ENCODE measurements at regions not wholly inside any gene's neighbourhood (a gene's known extent, or its start where the extent isn't known, plus 50 kb on each side); places are given as distances from the start of the nearest gene placed in this dataset.

- 93 to 94% methylated on average over 3 of the region's 3 CpGs for WGBS, 2 donors
- Histone ChIP-seq H3K9me3 (no peaks in the 10 kb centered on the region), H3K27ac (no peak overlapping the region)
Observed at GRCh38 chr2:156841321-156841720, 405.1 kb downstream of the GPD2 start.

GRCh38 chr2:156845806-156846558, 409.8 kb downstream of the GPD2 start:
- WGBS, 2 donors: 51 to 64% methylated on average over 4 of the region's 4 CpGs
- no peak for DNase-seq (ENCODE audit: low spot score in 2 of 2)
- no peak overlapping the region for H3K4me3 ChIP-seq
- no peaks in the 10 kb centered on the region for H3K4me1 ChIP-seq
- H3K27me3 ChIP-seq: no peaks in the 10 kb centered on the region
- no peak for TF ChIP-seq POLR2A (IDR thresholded peaks at IDR 0.05)
- H3K36me3 ChIP-seq: no peaks in the 10 kb centered on the region
- H3K9me3 ChIP-seq: no peaks in the 10 kb centered on the region
- H3K27ac ChIP-seq: no peak overlapping the region

More at GRCh38 chr2:156841321-156841720, 405.1 kb downstream of the GPD2 start:
- DNase-seq (ENCODE audit: low spot score in 2 of 2): no peak
- TF ChIP-seq CTCF (IDR thresholded peaks at IDR 0.05): no peak
- no peak for TF ChIP-seq EP300 (IDR thresholded peaks at IDR 0.05)
- no peak for TF ChIP-seq POLR2A (IDR thresholded peaks at IDR 0.05)
- H3K4me3 ChIP-seq: no peak overlapping the region
- no peaks in the 10 kb centered on the region for H3K36me3 ChIP-seq
- H3K4me1 ChIP-seq: no peaks in the 10 kb centered on the region
- no peaks in the 10 kb centered on the region for H3K27me3 ChIP-seq

- DNase-seq (ENCODE audit: low spot score in 2 of 2): no peak
- TF ChIP-seq POLR2A (IDR thresholded peaks at IDR 0.05) (no peak), CTCF (IDR thresholded peaks at IDR 0.05) (no peak), EP300 (IDR thresholded peaks at IDR 0.05) (no peak)
- H3K9me3 ChIP-seq: no peaks in the 10 kb centered on the region
- 86 to 95% methylated on average over 4 of the region's 4 CpGs for WGBS, 2 donors
- H3K36me3 ChIP-seq: no peaks in the 10 kb centered on the region
- H3K4me1 ChIP-seq: no peaks in the 10 kb centered on the region
- H3K27me3 ChIP-seq: no peaks in the 10 kb centered on the region
- no peak overlapping the region for H3K4me3 ChIP-seq
- no peak overlapping the region for H3K27ac ChIP-seq
Observed at GRCh38 chr2:156852210-156852609, 405.3 kb upstream of the GALNT5 start.

GRCh38 chr2:156852681-156853080, 404.8 kb upstream of the GALNT5 start:
- Histone ChIP-seq H3K36me3 (no peaks in the 10 kb centered on the region), H3K4me3 (no peak overlapping the region), H3K4me1 (no peaks in the 10 kb centered on the region), H3K27ac (no peak overlapping the region), H3K9me3 (no peaks in the 10 kb centered on the region), H3K27me3 (no peaks in the 10 kb centered on the region)
- no peak for TF ChIP-seq EP300 (IDR thresholded peaks at IDR 0.05)
- TF ChIP-seq POLR2A (IDR thresholded peaks at IDR 0.05): no peak
- TF ChIP-seq CTCF (IDR thresholded peaks at IDR 0.05): no peak
- DNase-seq (ENCODE audit: low spot score in 2 of 2): no peak

- no peak overlapping the region for H3K4me3 ChIP-seq
- TF ChIP-seq EP300 (IDR thresholded peaks at IDR 0.05): no peak
- TF ChIP-seq CTCF (IDR thresholded peaks at IDR 0.05): no peak
- TF ChIP-seq POLR2A (IDR thresholded peaks at IDR 0.05): no peak
- DNase-seq (ENCODE audit: low spot score in 2 of 2): no peak
- H3K9me3 ChIP-seq: no peaks in the 10 kb centered on the region
- H3K36me3 ChIP-seq: no peaks in the 10 kb centered on the region
- WGBS, 2 donors: 55 to 60% methylated on average over 2 of the region's 2 CpGs
- H3K27ac ChIP-seq: no peak overlapping the region
- H3K4me1 ChIP-seq: no peaks in the 10 kb centered on the region
- no peaks in the 10 kb centered on the region for H3K27me3 ChIP-seq
Observed at GRCh38 chr2:156864325-156864724, 393.2 kb upstream of the GALNT5 start.

Data from tibial nerve (tissue), 4 donors.